OCI-LY1 (cell line): ENCODE measurements at regions not wholly inside any gene's neighbourhood (a gene's known extent, or its start where the extent isn't known, plus 50 kb on each side); places are given as distances from the start of the nearest gene placed in this dataset.

Source experiments
- H2AFZ ChIP-seq: fragments of 200-600 bp; sonication (generic), shearing (Covaris generic); 2 replicates; pipeline ENCODE4 v1.6.0; 2014; ENCODE audit warnings: antibody characterized with exemption, mild to moderate bottlenecking, low read length
- H3F3A ChIP-seq: fragments of 200-600 bp; sonication (generic), shearing (Covaris generic); 2 replicates; pipeline ENCODE4 v1.6.0; 2014; ENCODE audit warnings: mild to moderate bottlenecking, antibody characterized with exemption, low read length, moderate library complexity; ENCODE audit not compliant: insufficient read depth
- H3K27ac ChIP-seq: fragments of 200-600 bp; sonication (generic); 2 replicates; pipeline ENCODE4 v1.5.1; 2014; ENCODE audit warnings: low read length, mixed run types, mild to moderate bottlenecking, low read depth; ENCODE audit not compliant: poor library complexity, severe bottlenecking
- H3K27me3 ChIP-seq: fragments of 200-600 bp; sonication (generic); 2 replicates; pipeline ENCODE4 v1.6.0; 2014; ENCODE audit warnings: antibody characterized with exemption, mild to moderate bottlenecking, low read length, moderate library complexity; ENCODE audit not compliant: insufficient read depth
- H3K36me3 ChIP-seq: fragments of 200-600 bp; sonication (generic); 2 replicates; pipeline ENCODE4 v1.6.1; 2014; ENCODE audit warnings: mild to moderate bottlenecking, antibody characterized with exemption, low read length, moderate library complexity, mixed read lengths; ENCODE audit not compliant: insufficient read depth
- H3K4me1 ChIP-seq: fragments of 200-600 bp; sonication (generic); 2 replicates; pipeline ENCODE4 v1.5.1; 2014; ENCODE audit warnings: mild to moderate bottlenecking, low read length, moderate library complexity; ENCODE audit not compliant: insufficient read depth, severe bottlenecking
- H3K4me2 ChIP-seq: fragments of 200-600 bp; sonication (generic), shearing (Covaris generic); 2 replicates; pipeline ENCODE4 v1.6.1; 2014; ENCODE audit warnings: low read length
- H3K4me3 ChIP-seq: fragments of 200-600 bp; sonication (generic); 2 replicates; pipeline ENCODE4 v1.5.1; 2014; ENCODE audit warnings: low read length, low read depth, mild to moderate bottlenecking, mixed read lengths; ENCODE audit not compliant: poor library complexity, severe bottlenecking
- H3K79me2 ChIP-seq: fragments of 200-600 bp; shearing (Covaris generic); 2 replicates; pipeline ENCODE4 v1.6.1; 2016; ENCODE audit warnings: mixed run types, low read length, mixed read lengths; ENCODE audit not compliant: insufficient read depth
- H3K9ac ChIP-seq: fragments of 200-600 bp; sonication (generic), shearing (Covaris generic); 2 replicates; pipeline ENCODE4 v1.6.1; 2014; ENCODE audit warnings: mild to moderate bottlenecking, low read length, mixed read lengths
- H3K9me2 ChIP-seq: fragments of 200-600 bp; sonication (generic), shearing (Covaris generic); 2 replicates; pipeline ENCODE4 v1.6.1; 2014; ENCODE audit warnings: low read depth, mild to moderate bottlenecking, low read length, mixed read lengths
- H3K9me3 ChIP-seq: fragments of 200-600 bp; shearing (Covaris generic); 2 replicates; pipeline ENCODE4 v1.6.1; 2014; ENCODE audit warnings: low read length, mixed read lengths
- H4K20me1 ChIP-seq: fragments of 200-600 bp; sonication (generic), shearing (Covaris generic); 2 replicates; pipeline ENCODE4 v1.6.0; 2016; ENCODE audit warnings: mild to moderate bottlenecking, low read length; ENCODE audit not compliant: insufficient read depth
- CTCF ChIP-seq: fragments of 200-600 bp; sonication (generic), shearing (Covaris generic); IDR thresholded peaks from 2 replicates; pipeline ENCODE4 v1.5.1; 2017; ENCODE audit warnings: mild to moderate bottlenecking, antibody characterized with exemption, low read length, moderate library complexity, mixed read lengths
- EZH2 ChIP-seq: fragments of 200-600 bp; sonication (generic), shearing (Covaris generic); IDR thresholded peaks from 2 replicates; pipeline ENCODE4 v1.8.0; 2017; ENCODE audit warnings: borderline replicate concordance, mixed run types, mild to moderate bottlenecking, antibody characterized with exemption, low read length, moderate library complexity, mixed read lengths

- H3K27ac ChIP-seq = no peak overlapping the region
- no peaks in the 10 kb centered on the region for H3K36me3 ChIP-seq
- no peaks in the 10 kb centered on the region for H3F3A ChIP-seq
- no peaks in the 10 kb centered on the region for H4K20me1 ChIP-seq
- H3K4me1 ChIP-seq = no peaks in the 10 kb centered on the region
- H2AFZ ChIP-seq = no peak overlapping the region
- H3K79me2 ChIP-seq = no peaks in the 10 kb centered on the region
- H3K9me3 ChIP-seq = no peaks in the 10 kb centered on the region
- H3K27me3 ChIP-seq = no peaks in the 10 kb centered on the region
- H3K4me3 ChIP-seq = no peak overlapping the region
- H3K4me2 ChIP-seq = no peak overlapping the region
- H3K9ac ChIP-seq = no peak overlapping the region
- H3K9me2 ChIP-seq = no peaks in the 10 kb centered on the region
- TF ChIP-seq CTCF = no peak
- no peak for TF ChIP-seq EZH2
Measured at GRCh38 chr5:28505121-28505520, 1466.7 kb upstream of the CDH9 start.

- H3K36me3 ChIP-seq = no peaks in the 10 kb centered on the region
- H3K9me3 ChIP-seq = no peaks in the 10 kb centered on the region
- H3K27me3 ChIP-seq = no peaks in the 10 kb centered on the region
- no peak overlapping the region for H3K27ac ChIP-seq
- no peaks in the 10 kb centered on the region for H3K4me1 ChIP-seq
- H3K4me3 ChIP-seq = no peak overlapping the region
- H3K79me2 ChIP-seq = no peaks in the 10 kb centered on the region
- H3F3A ChIP-seq = no peaks in the 10 kb centered on the region
- no peaks in the 10 kb centered on the region for H4K20me1 ChIP-seq
- H3K9ac ChIP-seq = no peak overlapping the region
- H2AFZ ChIP-seq = no peak overlapping the region
- H3K4me2 ChIP-seq = no peak overlapping the region
- TF ChIP-seq CTCF = no peak
- TF ChIP-seq EZH2 = no peak
- no peaks in the 10 kb centered on the region for H3K9me2 ChIP-seq
Measured at GRCh38 chr5:28500511-28500910, 1462.1 kb upstream of the CDH9 start.

GRCh38 chr5:28499766-28500290 lies 1461.4 kb upstream of the CDH9 start:
- H3K4me2 ChIP-seq = no peak overlapping the region
- no peaks in the 10 kb centered on the region for H3K27me3 ChIP-seq
- no peaks in the 10 kb centered on the region for H3F3A ChIP-seq
- no peaks in the 10 kb centered on the region for H3K4me1 ChIP-seq
- no peak for TF ChIP-seq EZH2
- TF ChIP-seq CTCF = no peak
- H3K9me2 ChIP-seq = no peaks in the 10 kb centered on the region
- H3K36me3 ChIP-seq = no peaks in the 10 kb centered on the region
- H3K4me3 ChIP-seq = no peak overlapping the region
- H3K9me3 ChIP-seq = no peaks in the 10 kb centered on the region
- H3K9ac ChIP-seq = no peak overlapping the region
- H4K20me1 ChIP-seq = no peaks in the 10 kb centered on the region
- H3K79me2 ChIP-seq = no peaks in the 10 kb centered on the region
- H3K27ac ChIP-seq = no peak overlapping the region
- H2AFZ ChIP-seq = no peak overlapping the region
